Erythroblast (primary cell): ENCODE measurements at regions not wholly inside any gene's neighbourhood (a gene's known extent, or its start where the extent isn't known, plus 50 kb on each side); places are given as distances from the start of the nearest gene placed in this dataset.
A peak's percentile ranks its signal among the peaks of the same experiment; 100 is the strongest.

Experiments
- DNase-seq, 2 experiments: peaks; one replicate each; lab custom pipeline; 2025; lab: John Stamatoyannopoulos, UW
- GATA1 ChIP-seq: IDR thresholded peaks from 2 replicates; pipeline ENCODE4 v1.6.1; 2011; ENCODE audit warnings: low read depth, mild to moderate bottlenecking, control low read depth, low read length, moderate library complexity
- POLR2A ChIP-seq: IDR thresholded peaks from 2 replicates; pipeline ENCODE4 v1.6.1; 2011; ENCODE audit warnings: mild to moderate bottlenecking, low read length

DNA sequence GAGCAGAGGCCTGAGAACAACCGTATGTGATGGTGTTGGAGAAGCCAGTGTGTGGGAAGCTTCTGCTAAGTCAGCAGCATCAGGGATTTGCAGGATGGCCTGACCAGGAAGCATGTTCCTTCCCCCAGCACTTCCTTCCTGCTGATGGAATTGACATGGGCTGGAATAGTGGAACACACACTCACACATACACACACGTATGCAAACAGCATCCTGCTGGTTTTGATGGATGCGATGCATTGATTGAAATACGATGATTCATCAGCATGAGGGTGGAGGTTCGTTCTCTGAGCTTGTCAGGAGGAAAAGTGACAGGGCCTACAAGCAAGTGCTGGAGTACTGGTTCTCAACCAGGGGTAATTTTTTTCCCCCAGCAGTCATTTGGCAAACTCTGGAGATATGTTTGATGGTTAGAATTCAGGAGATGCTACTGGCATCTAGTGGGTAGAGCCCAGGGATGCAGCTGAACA, 229.1 kb downstream of the NFATC2 start:
- no peak for DNase-seq
- no peak for TF ChIP-seq GATA1
- no peak for TF ChIP-seq POLR2A

DNA sequence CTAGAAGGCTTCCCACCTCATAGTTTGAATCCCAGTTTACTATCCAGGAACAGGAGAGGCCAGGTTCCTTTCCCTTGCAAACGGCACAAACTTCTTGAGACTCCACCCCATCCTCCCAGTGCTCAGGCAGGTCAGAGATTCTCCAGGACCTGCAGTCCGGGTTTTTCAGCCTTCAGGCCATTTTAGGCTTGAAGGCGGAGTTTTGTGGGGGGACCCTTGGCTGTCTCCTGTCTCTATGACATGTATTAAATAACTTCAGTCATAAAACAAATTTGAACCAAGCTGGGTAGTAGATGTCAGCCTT, 230.1 kb downstream of the NFATC2 start:
- DNase-seq, result no peak
- TF ChIP-seq GATA1, result no peak
- no peak for TF ChIP-seq POLR2A

DNA sequence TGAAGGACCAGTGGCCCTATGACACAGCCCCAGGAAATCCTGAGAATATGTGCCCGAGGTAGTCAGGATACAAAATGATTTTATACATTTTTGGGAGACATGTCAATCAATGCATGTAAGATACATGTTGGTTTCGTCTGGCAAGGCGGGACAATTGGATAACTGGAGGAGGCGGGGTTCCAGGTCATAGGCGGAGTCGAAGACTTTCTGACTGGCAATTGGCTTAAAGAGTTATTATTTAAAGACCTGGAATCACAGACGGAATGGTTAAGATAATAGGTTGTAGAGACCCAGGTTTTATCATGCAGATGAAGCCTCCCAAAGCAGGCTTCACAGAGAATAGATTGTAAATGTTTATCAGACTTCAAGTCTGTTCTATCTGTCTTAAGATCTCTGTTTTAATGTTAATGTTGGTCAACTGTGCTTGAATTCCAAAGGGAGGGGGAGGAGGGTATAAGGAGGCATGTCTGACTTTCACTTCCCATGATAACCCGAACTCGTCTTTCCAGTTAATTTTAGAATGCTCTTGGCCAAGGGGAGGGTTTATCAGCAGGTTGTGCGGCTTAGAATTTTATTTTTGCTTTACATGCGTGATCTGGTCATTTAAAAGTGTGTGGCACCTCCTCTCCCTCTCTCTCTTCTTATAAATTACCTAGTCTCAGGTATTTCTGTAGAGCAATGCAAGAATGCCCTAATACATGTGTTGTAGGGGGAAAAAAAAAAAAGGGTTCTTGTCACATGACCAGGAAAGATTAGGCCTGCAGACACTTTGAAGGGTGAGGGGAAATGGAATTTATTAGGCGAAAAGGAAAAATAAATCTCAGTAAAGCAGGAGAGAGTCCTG, 230.7 kb downstream of the NFATC2 start:
- TF ChIP-seq POLR2A, result no peak
- no peak for DNase-seq

DNA sequence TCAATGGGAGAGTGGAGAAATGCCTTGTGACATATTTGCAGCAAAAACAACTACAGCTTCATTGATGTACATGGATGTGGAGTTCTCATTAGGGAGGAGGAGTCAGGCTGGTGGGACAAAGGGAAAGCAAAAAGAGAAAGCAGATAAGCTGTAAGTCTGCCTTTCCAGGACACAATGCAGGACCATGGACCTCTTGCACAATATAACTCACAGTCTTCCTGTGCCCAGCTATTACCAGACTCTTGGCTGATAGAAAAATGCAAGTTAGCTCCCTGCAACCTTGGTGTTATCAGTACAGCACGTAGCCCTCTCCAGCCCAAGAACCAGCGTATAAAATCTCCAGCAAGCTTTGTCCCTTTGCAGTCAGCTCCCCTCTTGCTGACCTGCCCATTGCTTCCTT, 232.3 kb downstream of the NFATC2 start:
- TF ChIP-seq POLR2A (no peak), GATA1 (no peak)
- no peak for DNase-seq

DNA sequence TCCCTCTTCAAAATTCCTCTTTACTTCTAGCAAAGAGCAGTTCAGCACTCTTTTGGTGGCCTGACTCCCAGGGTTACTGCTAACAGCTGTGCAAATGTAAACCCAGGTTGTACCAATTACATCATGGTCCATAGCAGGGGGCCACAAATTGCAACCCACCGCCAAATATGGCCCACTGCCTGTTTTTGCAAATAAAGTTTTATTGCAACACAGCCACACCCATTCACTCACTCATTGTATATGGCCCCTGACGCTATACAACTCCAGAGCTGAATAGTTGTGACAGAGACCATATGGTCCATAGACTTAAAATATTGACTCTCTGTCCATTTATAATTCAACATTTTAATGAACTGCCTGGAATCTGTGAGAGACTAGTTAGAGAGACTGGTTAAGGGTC, 233.4 kb downstream of the NFATC2 start:
- DNase-seq, result no peak

DNA sequence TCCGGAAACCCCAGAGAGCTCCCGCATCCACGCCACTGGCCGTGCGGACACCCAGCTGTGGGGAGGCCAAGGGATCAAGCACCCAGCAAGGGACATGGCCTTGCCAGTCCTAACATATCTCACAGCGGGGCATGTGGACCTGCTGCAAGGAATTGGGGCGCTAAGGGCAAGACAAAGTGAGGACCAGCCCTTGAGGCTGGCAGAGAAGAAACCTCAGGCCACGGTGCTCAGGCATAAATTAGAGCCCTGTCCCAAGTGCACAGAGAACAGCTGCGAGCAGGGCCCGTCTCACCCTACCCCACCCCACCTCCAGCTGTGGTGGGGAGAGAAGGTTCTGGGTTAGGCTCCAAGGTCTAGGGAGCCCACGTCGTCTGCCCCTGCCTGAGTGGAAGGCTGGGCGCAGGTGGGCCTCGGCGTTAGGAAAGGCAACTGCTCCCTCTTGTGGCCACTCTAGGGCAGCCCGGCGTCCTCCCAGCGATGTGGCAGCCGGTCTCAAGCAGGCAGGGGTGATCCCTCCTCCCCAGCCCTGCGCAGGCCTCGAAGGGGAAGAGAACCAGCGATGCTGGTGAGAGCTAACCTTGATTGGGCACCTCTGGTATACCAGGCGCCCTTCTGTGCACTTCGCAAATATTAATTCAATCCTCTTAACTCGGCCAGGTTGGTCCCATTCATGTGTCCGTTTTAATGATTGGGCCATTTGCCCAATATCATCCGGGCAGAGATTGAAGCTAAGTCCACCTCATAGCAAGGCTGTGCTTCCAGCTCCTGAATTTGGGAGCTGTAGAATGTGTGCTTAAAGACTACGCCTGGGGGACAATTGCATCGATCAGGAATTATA, 235.8 kb downstream of the NFATC2 start:
- peak; percentile 53 to 72 for DNase-seq
- TF ChIP-seq POLR2A, result no peak
- no peak for TF ChIP-seq GATA1

More for the DNA sequence above, 233.4 kb downstream of the NFATC2 start:
- TF ChIP-seq GATA1 (no peak), POLR2A (no peak)

DNA sequence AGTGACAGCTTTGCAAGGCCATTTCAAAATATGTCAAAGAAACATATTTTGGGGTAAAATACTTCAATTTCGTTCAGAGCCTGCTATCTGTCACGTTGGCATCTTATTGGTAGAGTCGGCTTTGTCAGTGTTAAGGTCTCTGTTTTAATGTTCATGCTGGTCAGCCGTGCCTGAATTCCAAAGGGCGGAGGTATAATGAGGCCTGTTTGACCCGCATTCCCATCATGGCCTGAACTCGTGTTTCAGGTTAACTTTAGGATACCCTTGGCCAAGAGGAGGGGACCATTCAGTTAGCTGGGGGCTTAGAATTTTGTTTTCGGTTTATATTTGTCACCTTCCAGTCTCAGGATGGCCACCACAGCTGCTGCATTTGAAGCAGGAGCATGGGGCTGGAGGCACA, 236.4 kb downstream of the NFATC2 start:
- DNase-seq, result no peak
- no peak for TF ChIP-seq POLR2A
- TF ChIP-seq GATA1, result no peak

DNA sequence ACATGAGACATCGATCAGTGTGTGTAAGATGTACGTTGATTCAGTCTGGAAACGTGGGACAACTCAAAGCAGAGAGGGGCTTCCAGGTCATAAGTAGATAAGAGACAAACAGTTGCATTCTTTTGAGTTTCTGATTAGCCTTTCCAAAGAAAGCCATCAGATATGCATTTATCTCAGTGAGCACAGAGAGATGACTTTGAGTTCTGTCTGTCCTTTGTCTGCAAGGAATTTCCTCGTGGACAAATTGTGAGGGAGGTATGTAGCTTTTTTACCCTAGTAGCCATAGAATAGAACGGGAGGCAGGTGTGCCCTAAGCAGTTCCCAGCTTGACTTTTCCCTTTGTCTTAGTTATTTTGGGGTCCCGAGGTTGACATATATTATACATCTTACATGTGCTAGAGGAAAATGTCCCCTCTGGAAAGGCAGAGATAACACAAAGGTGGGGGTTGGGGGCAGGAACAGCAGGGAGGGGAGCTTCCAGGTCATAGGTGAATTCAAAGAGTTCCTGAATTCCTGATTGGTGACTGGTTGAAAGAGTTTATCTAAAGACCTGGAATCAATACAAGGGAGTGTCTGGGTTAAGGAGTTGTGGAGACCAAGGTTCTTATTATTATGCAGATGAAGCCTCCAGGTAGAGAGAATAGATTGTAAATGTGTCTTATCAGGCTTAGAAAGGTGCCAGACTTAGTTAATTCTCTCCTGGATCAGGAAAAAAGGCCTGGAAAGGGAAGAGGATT, 237.0 kb downstream of the NFATC2 start:
- TF ChIP-seq GATA1 (no peak), POLR2A (no peak)

DNA sequence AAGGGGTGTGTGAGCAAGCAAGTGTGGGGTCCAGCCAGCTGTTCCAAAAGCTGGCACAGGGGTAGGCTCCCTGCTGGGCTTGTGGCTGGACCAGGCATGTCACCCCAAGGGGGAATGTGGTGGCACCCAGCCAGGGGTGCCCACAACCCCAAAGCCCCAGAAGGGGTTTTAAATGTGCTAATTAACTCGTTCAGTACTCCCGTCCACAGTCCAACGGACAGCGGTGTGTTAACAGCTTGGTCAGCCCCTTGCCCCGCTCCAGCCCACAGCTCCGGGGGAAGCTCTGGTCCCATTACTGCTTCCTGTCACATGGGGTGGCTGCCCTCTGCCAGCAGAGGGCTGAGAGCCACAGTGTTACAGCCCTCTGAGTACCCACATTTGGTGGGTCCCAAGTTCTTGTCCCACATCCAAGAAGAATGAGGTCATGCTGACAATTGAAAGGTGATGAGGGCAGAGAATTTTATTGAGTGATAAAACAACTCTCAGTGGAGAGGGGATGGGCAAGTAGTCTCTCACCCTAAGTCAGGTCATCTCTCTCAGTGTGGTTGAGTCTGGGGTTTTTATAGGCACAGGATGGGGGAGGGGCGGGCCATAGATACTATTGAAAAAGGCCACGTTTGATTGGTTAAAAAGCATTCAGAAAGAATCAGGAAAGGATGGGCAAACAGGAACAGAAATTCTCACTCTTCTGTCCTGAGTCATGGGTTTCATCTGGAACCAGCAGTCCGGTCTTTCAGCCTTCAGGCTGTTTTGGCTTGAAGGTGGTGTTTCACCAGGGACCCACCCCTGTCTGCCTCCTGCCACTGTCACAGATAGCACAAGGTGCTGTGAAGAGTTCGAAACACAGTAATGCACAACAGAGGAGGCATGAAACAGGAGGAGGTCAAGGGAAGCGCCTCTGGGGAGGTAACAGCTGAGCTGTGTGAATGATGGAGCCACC, 238.5 kb downstream of the NFATC2 start:
- TF ChIP-seq POLR2A (no peak), GATA1 (no peak)
- DNase-seq, result no peak

More for the DNA sequence above, 237.0 kb downstream of the NFATC2 start:
- no peak for DNase-seq

DNA sequence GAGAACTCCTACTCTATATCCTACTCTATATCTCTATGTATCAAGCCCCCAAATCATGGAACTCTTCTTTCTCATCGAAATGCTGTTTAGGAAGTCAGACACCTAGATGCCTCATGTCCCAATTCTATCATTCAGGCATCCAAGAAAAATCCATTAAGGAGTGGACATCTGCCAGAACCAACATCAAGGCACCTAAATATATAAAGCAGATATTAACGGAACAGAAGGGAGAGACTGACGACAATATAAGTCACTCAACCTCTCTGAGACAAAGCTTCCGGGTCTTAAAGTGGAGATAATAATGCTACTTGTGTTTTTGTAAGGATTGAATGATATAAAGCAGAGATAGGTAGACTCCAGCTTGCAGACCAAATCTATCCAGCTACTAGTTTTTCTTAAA, 241.5 kb downstream of the NFATC2 start:
- DNase-seq, result no peak
- TF ChIP-seq GATA1, result no peak
- TF ChIP-seq POLR2A, result no peak

DNA sequence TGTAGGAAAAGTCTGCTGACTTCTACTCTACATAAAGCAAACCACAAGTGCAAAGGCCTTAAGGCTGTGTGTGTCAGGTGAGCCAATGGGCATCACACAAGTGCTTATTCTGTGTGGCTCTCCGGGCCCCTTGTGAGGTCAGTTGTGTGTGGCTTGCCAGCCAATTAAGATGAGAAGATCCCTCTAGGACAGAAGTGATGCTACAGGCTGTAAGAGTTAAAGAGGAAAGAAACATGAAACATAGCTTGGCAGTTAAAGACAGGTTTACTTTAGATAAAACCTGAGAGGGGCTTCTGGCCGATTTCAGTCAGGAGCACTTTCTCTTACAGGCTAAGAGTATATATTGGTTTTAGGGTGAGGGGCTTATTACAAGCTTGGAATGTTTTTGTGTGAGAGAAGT, 242.4 kb downstream of the NFATC2 start:
- TF ChIP-seq POLR2A (no peak), GATA1 (no peak)
- DNase-seq, result no peak

DNA sequence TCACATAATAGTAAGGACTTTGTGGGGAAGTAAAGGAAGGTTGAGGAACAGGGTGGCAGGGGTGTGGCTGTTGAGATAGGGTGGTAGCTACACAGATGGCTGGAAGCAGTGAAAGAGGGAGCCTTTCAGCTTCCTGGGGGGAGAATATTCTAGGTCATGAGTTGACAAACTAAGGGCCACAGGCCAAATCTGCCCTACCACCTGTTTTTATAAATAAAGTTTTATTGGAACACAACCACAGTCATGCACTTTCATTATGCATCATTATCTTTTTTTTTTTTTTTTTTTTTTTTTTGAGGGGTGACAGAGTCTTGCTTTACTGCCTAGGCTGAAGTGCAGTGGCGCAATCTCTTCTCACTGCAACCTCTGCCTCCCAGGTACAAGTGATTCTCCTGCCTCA, 243.1 kb downstream of the NFATC2 start:
- DNase-seq, result no peak
- no peak for TF ChIP-seq POLR2A
- no peak for TF ChIP-seq GATA1

DNA sequence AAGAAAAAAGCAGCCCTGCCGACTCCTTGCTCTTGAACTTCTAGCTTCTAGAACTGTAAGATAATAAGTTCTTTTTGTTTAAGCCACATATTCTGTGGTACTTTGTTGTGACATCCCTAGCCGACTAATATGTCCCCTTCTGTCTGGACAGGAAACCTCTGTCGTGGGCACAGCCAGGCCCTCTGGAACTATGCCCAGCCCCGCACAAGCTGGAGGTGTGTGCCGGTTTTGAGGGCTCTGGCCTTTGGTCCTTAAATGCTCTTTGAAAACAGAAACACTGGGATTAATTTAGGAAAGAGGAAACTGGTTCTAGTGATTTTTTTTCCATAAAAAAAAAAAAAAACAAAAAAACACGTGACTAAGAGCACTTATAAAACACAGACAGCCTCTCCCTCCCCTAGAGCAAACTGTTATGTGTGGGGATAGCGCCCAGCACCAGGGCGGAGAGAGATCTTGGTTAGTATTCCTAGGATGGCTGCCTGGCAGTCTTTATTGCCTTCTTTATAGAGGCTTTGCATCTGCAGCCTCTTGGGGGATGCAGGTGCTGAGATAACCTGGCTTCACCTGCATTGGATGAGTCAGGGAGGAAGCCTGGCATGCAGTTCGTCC, 244.3 kb downstream of the NFATC2 start:
- TF ChIP-seq POLR2A (no peak), GATA1 (no peak)
- no peak for DNase-seq
